ENCODE measurements at regions not wholly inside any gene's neighbourhood (a gene's known extent, or its start where the extent isn't known, plus 50 kb on each side); places are given as distances from the start of the nearest gene placed in this dataset.

GRCh38 chr3:16715281-16715680, 110.1 kb upstream of the DAZL start:
- no peak for TF ChIP-seq GATA3 (IDR thresholded peaks at IDR 0.05; ENCODE audit: low read depth, low read length)
- TF ChIP-seq GATA2 (IDR thresholded peaks at IDR 0.05; ENCODE audit: low read depth, low read length): no peak
